Hematopoietic multipotent progenitor cell treated with erythropoietin and hydrocortisone succinate and interleukin-3 and kit ligand, for 15 days (in vitro differentiated cells): ENCODE measurements at regions not wholly inside any gene's neighbourhood (a gene's known extent, or its start where the extent isn't known, plus 50 kb on each side); places are given as distances from the start of the nearest gene placed in this dataset.

ENCODE experiments used
- DNase-seq: peaks from one replicate; pipeline ENCODE4 v3.0.0-alpha.2; 2015; ENCODE audit warnings: low spot score

GRCh38 chr3:94996743-94997142 lies 933.9 kb downstream of the NSUN3 start:
- no peak for DNase-seq

- no peak for DNase-seq
These were observed 939.7 kb downstream of the NSUN3 start for GRCh38 chr3:95002438-95003046.

- no peak for DNase-seq
These were observed 965.8 kb downstream of the NSUN3 start for GRCh38 chr3:95028688-95029087.

GRCh38 chr3:95029644-95030043 lies 966.8 kb downstream of the NSUN3 start:
- DNase-seq = no peak

GRCh38 chr3:95036526-95037021 lies 973.7 kb downstream of the NSUN3 start:
- no peak for DNase-seq

GRCh38 chr3:95037097-95037496 lies 974.2 kb downstream of the NSUN3 start:
- no peak for DNase-seq

- DNase-seq = no peak
These were observed 975.1 kb downstream of the NSUN3 start for GRCh38 chr3:95037927-95038326.

- no peak for DNase-seq
These were observed 981.2 kb downstream of the NSUN3 start for GRCh38 chr3:95044101-95044500.

GRCh38 chr3:95048564-95048963 lies 985.7 kb downstream of the NSUN3 start:
- DNase-seq = no peak

GRCh38 chr3:95049841-95050240 lies 987.0 kb downstream of the NSUN3 start:
- no peak for DNase-seq

GRCh38 chr3:95055288-95055687 lies 992.4 kb downstream of the NSUN3 start:
- DNase-seq = no peak

GRCh38 chr3:95082191-95082590 lies 1019.3 kb downstream of the NSUN3 start:
- DNase-seq = no peak

- no peak for DNase-seq
These were observed 1021.9 kb downstream of the NSUN3 start for GRCh38 chr3:95084738-95085137.

- no peak for DNase-seq
These were observed 1025.6 kb downstream of the NSUN3 start for GRCh38 chr3:95088464-95088863.

- no peak for DNase-seq
These were observed 1034.6 kb downstream of the NSUN3 start for GRCh38 chr3:95097493-95097892.

- DNase-seq = no peak
These were observed 1058.1 kb downstream of the NSUN3 start for GRCh38 chr3:95120921-95121320.

- DNase-seq = no peak
These were observed 1060.2 kb downstream of the NSUN3 start for GRCh38 chr3:95123104-95123503.

GRCh38 chr3:95134693-95135413 lies 1072.0 kb downstream of the NSUN3 start:
- no peak for DNase-seq

- no peak for DNase-seq
These were observed 1085.2 kb downstream of the NSUN3 start for GRCh38 chr3:95148107-95148506.

GRCh38 chr3:95151590-95151989 lies 1088.7 kb downstream of the NSUN3 start:
- DNase-seq = no peak

GRCh38 chr3:95154766-95155165 lies 1091.9 kb downstream of the NSUN3 start:
- DNase-seq = no peak

- no peak for DNase-seq
These were observed 1099.9 kb downstream of the NSUN3 start for GRCh38 chr3:95162794-95163193.

GRCh38 chr3:95167748-95168147 lies 1104.9 kb downstream of the NSUN3 start:
- DNase-seq = no peak

- no peak for DNase-seq
These were observed 1105.7 kb downstream of the NSUN3 start for GRCh38 chr3:95168526-95168925.
